H9 (cell line): ENCODE measurements at regions not wholly inside any gene's neighbourhood (a gene's known extent, or its start where the extent isn't known, plus 50 kb on each side); places are given as distances from the start of the nearest gene placed in this dataset.

ENCODE experiments used
- DNase-seq: peaks from one replicate; pipeline ENCODE4 v3.0.0-alpha.2; 2017
- H2AFZ ChIP-seq: one replicate; pipeline ENCODE4 v1.6.1; 2013; ENCODE audit warnings: mild to moderate bottlenecking, low read length, control low read depth, moderate library complexity
- H2AK5ac ChIP-seq: 2 replicates; pipeline ENCODE4 v1.6.1; 2013; ENCODE audit warnings: low read length, control low read depth, mixed read lengths; ENCODE audit not compliant: insufficient read length
- H2BK120ac ChIP-seq: one replicate; pipeline ENCODE4 v1.6.1; 2013; ENCODE audit warnings: low read depth, mild to moderate bottlenecking, low read length, control low read depth, inconsistent platforms; ENCODE audit not compliant: poor library complexity, severe bottlenecking
- H2BK12ac ChIP-seq: 2 replicates; pipeline ENCODE4 v1.6.1; 2013; ENCODE audit warnings: low read length, control low read depth, mixed read lengths, low read depth; ENCODE audit not compliant: insufficient read length
- H2BK15ac ChIP-seq: 2 replicates; pipeline ENCODE4 v1.6.1; 2013; ENCODE audit warnings: low read depth, low read length, control low read depth
- H2BK20ac ChIP-seq: one replicate; pipeline ENCODE4 v1.6.1; 2013; ENCODE audit warnings: low read depth, mild to moderate bottlenecking, low read length, control low read depth, inconsistent platforms; ENCODE audit not compliant: poor library complexity, severe bottlenecking
- H2BK5ac ChIP-seq: 2 replicates; pipeline ENCODE4 v1.6.1; 2013; ENCODE audit warnings: low read length, control low read depth, mixed read lengths; ENCODE audit not compliant: insufficient read length
- H3K14ac ChIP-seq: 2 replicates; pipeline ENCODE4 v1.6.1; 2013; ENCODE audit warnings: low read length, control low read depth; ENCODE audit not compliant: insufficient read depth
- H3K18ac ChIP-seq: 2 replicates; pipeline ENCODE4 v1.6.1; 2013; ENCODE audit warnings: low read depth, mild to moderate bottlenecking, mixed read lengths, low read length, control low read depth; ENCODE audit not compliant: insufficient read length
- H3K23ac ChIP-seq: 2 replicates; pipeline ENCODE4 v1.6.1; 2013; ENCODE audit warnings: low read length, control low read depth, mixed read lengths, low read depth; ENCODE audit not compliant: insufficient read length
- H3K23me2 ChIP-seq: 2 replicates; pipeline ENCODE4 v1.6.1; 2013; ENCODE audit warnings: low read depth, mild to moderate bottlenecking, mixed read lengths, low read length, control low read depth; ENCODE audit not compliant: insufficient read length, poor library complexity, severe bottlenecking
- H3K27ac ChIP-seq: 2 replicates; pipeline ENCODE4 v1.5.1; 2013; ENCODE audit warnings: low read length, control low read depth, mixed read lengths, low read depth; ENCODE audit not compliant: insufficient read length
- H3K27me3 ChIP-seq: 2 replicates; pipeline ENCODE4 v1.6.1; 2013; ENCODE audit warnings: low read length, control low read depth, inconsistent platforms; ENCODE audit not compliant: insufficient read depth
- H3K4ac ChIP-seq: 2 replicates; pipeline ENCODE4 v1.6.1; 2013; ENCODE audit warnings: low read depth, mild to moderate bottlenecking, control low read depth, inconsistent platforms, low read length, moderate library complexity
- H3K4me1 ChIP-seq: 2 replicates; pipeline ENCODE4 v1.6.1; 2013; ENCODE audit warnings: low read length, control low read depth, inconsistent platforms; ENCODE audit not compliant: insufficient read depth
- H3K4me2 ChIP-seq: 2 replicates; pipeline ENCODE4 v1.6.1; 2013; ENCODE audit warnings: low read length, control low read depth, mixed read lengths; ENCODE audit not compliant: insufficient read length, insufficient read depth
- H3K56ac ChIP-seq: 2 replicates; pipeline ENCODE4 v1.6.1; 2013; ENCODE audit warnings: low read depth, mild to moderate bottlenecking, mixed read lengths, low read length, control low read depth; ENCODE audit not compliant: insufficient read length
- H3K79me1 ChIP-seq: 2 replicates; pipeline ENCODE4 v1.6.1; 2013; ENCODE audit warnings: low read depth, mild to moderate bottlenecking, moderate library complexity, low read length, control low read depth, inconsistent platforms; ENCODE audit not compliant: insufficient read depth, poor library complexity, severe bottlenecking
- H3K79me2 ChIP-seq: 2 replicates; pipeline ENCODE4 v1.6.1; 2013; ENCODE audit warnings: low read length, control low read depth, inconsistent platforms; ENCODE audit not compliant: insufficient read depth
- H3K9ac ChIP-seq: 2 replicates; pipeline ENCODE4 v1.6.1; 2013; ENCODE audit warnings: low read length, control low read depth, mixed read lengths; ENCODE audit not compliant: insufficient read length; ENCODE audit errors: extremely low read depth
- H3K9me3 ChIP-seq: one replicate; pipeline ENCODE4 v1.6.1; 2013; ENCODE audit warnings: low read depth, low read length, inconsistent platforms; ENCODE audit not compliant: control insufficient read depth
- H3T11ph ChIP-seq: one replicate; pipeline ENCODE4 v1.6.1; 2013; ENCODE audit warnings: mild to moderate bottlenecking, low read length, control low read depth, inconsistent platforms
- H4K20me1 ChIP-seq: one replicate; pipeline ENCODE4 v1.6.1; 2013; ENCODE audit not compliant: control insufficient read depth, insufficient read length, insufficient read depth
- H4K5ac ChIP-seq: 2 replicates; pipeline ENCODE4 v1.6.1; 2013; ENCODE audit warnings: low read depth, mild to moderate bottlenecking, mixed read lengths, low read length, control low read depth; ENCODE audit not compliant: insufficient read length
- H4K8ac ChIP-seq: replicated peaks from 2 replicates; pipeline ENCODE4 v1.6.1; 2013; ENCODE audit warnings: low read length, control low read depth, mixed read lengths, low read depth; ENCODE audit not compliant: insufficient read length
- H4K91ac ChIP-seq: 2 replicates; pipeline ENCODE4 v1.6.1; 2013; ENCODE audit warnings: low read depth, mild to moderate bottlenecking, moderate library complexity, mixed read lengths, low read length, control low read depth; ENCODE audit not compliant: insufficient read length
- H3K27ac Mint-ChIP-seq, 3 experiments: 2 replicates in 2 of 3; 3 replicates in 1 of 3; pipeline ENCODE4 v1.8.0; 2020 to 2021; ENCODE audit warnings: mixed read lengths in 3 of 3, mild to moderate bottlenecking in 1 of 3, moderate library complexity in 1 of 3
- H3K27me3 Mint-ChIP-seq: 2 replicates; pipeline ENCODE4 v1.8.0; 2021; ENCODE audit warnings: low read depth, mild to moderate bottlenecking, moderate library complexity, mixed read lengths
- H3K36me3 Mint-ChIP-seq, 3 experiments: 2 replicates in 2 of 3; 3 replicates in 1 of 3; pipeline ENCODE4 v1.8.0; 2020 to 2021; ENCODE audit warnings: low read depth in 3 of 3, mixed read lengths in 3 of 3; ENCODE audit not compliant: insufficient read depth in 1 of 3
- H3K4me1 Mint-ChIP-seq, 2 experiments: 2 replicates each; pipeline ENCODE4 v1.8.0; 2020; ENCODE audit warnings: mixed read lengths in 2 of 2
- H3K4me3 Mint-ChIP-seq, 2 experiments: 2 replicates in 1 of 2; 3 replicates in 1 of 2; pipeline ENCODE4 v1.8.0; 2020 to 2021; ENCODE audit warnings: mild to moderate bottlenecking in 2 of 2, mixed read lengths in 2 of 2, moderate library complexity in 1 of 2
- H3K9me3 Mint-ChIP-seq, 2 experiments: 2 replicates in 1 of 2; 3 replicates in 1 of 2; pipeline ENCODE4 v1.8.0; 2020; ENCODE audit warnings: mild to moderate bottlenecking in 2 of 2, mixed read lengths in 2 of 2, moderate library complexity in 1 of 2
- CTCF ChIP-seq: fragments of 200-600 bp; sonication (generic); conservative IDR thresholded peaks from 3 replicates; pipeline ENCODE4 v1.8.0; 2021; ENCODE audit warnings: antibody characterized with exemption, mild to moderate bottlenecking

GRCh38 chr3:159144891-159145290 lies 343.0 kb downstream of the MFSD1 start:
- no peak overlapping the region for H4K5ac ChIP-seq
- no peak overlapping the region for H3K4me3 Mint-ChIP-seq
- H2BK5ac ChIP-seq = no peak overlapping the region
- H3K27me3 Mint-ChIP-seq = no peaks in the 10 kb centered on the region; the same call in 1 of the 2 replicates
- peaks cover 7 to 18% of the 10 kb centered on the region in 2 experiments for H3K4me1 Mint-ChIP-seq
- no peak overlapping the region for H3K4ac ChIP-seq
- H3K9me3 Mint-ChIP-seq = no peaks in the 10 kb centered on the region
- H3K23ac ChIP-seq = no peak overlapping the region
- no peaks in the 10 kb centered on the region for H3K79me1 ChIP-seq
- no peak overlapping the region for H4K8ac ChIP-seq
- H3K9ac ChIP-seq = no peak overlapping the region
- no peak overlapping the region for H2BK15ac ChIP-seq
- H2AK5ac ChIP-seq = no peak overlapping the region
- no peaks in the 10 kb centered on the region for H3K79me2 ChIP-seq
- H3K27me3 ChIP-seq = no peaks in the 10 kb centered on the region
- H2BK20ac ChIP-seq = no peak overlapping the region
- no peaks in the 10 kb centered on the region for H3K36me3 Mint-ChIP-seq
- no peaks in the 10 kb centered on the region for H4K20me1 ChIP-seq
- no peak overlapping the region for H3K4me2 ChIP-seq
- H3K18ac ChIP-seq = no peak overlapping the region
- H2BK120ac ChIP-seq = no peak overlapping the region
- H3T11ph ChIP-seq = no peak overlapping the region
- H3K9me3 ChIP-seq = no peaks in the 10 kb centered on the region
- TF ChIP-seq CTCF = no peak
- H2BK12ac ChIP-seq = no peak overlapping the region
- no peak overlapping the region for H3K27ac ChIP-seq
- H4K91ac ChIP-seq = no peak overlapping the region
- H3K14ac ChIP-seq = no peak overlapping the region
- no peak for DNase-seq
- no peaks in the 10 kb centered on the region; the same call in none of the 2 replicates for H3K4me1 ChIP-seq
- H3K23me2 ChIP-seq = no peaks in the 10 kb centered on the region
- H2AFZ ChIP-seq = no peak overlapping the region
- H3K27ac Mint-ChIP-seq = no peak overlapping the region
- no peak overlapping the region for H3K56ac ChIP-seq
